Immature natural killer cell (primary cell): ENCODE measurements at regions not wholly inside any gene's neighbourhood (a gene's known extent, or its start where the extent isn't known, plus 50 kb on each side); places are given as distances from the start of the nearest gene placed in this dataset.
"Not testable (repeated sequence)": the region's sequence is repeated elsewhere in the genome, so short reads cannot be mapped to it uniquely, and the experiment has no call there.

Experiments
- DNase-seq, 3 donors: peaks; one replicate each; pipeline ENCODE4 v3.0.0; 2022; ENCODE audit warnings: mixed read lengths in 1 of 3
- H3K27ac Mint-ChIP-seq, 6 donors: one replicate each; pipeline ENCODE4 v1.8.0; 2020; ENCODE audit warnings: mixed read lengths in 6 of 6, mild to moderate bottlenecking in 5 of 6, inconsistent platforms in 4 of 6, moderate library complexity in 3 of 6
- H3K27me3 Mint-ChIP-seq, 3 donors: one replicate each; pipeline ENCODE4 v1.8.0; 2020 to 2021; ENCODE audit warnings: low read depth in 3 of 3, mild to moderate bottlenecking in 3 of 3, mixed read lengths in 3 of 3, moderate library complexity in 3 of 3, inconsistent platforms in 1 of 3
- H3K36me3 Mint-ChIP-seq, 3 donors: one replicate each; pipeline ENCODE4 v1.8.0; 2020; ENCODE audit warnings: mixed read lengths in 3 of 3, inconsistent platforms in 2 of 3, mild to moderate bottlenecking in 2 of 3
- H3K4me1 Mint-ChIP-seq, 2 donors: one replicate each; pipeline ENCODE4 v1.8.0; 2020; ENCODE audit warnings: inconsistent platforms in 2 of 2, mild to moderate bottlenecking in 2 of 2, mixed read lengths in 2 of 2, moderate library complexity in 1 of 2
- H3K4me3 Mint-ChIP-seq, 5 donors: one replicate each; pipeline ENCODE4 v1.8.0; 2020; ENCODE audit warnings: mild to moderate bottlenecking in 5 of 5, mixed read lengths in 5 of 5, inconsistent platforms in 3 of 5, moderate library complexity in 3 of 5
- H3K9me3 Mint-ChIP-seq, 6 donors: one replicate each; pipeline ENCODE4 v1.8.0; 2020; ENCODE audit warnings: mild to moderate bottlenecking in 6 of 6, mixed read lengths in 6 of 6, inconsistent platforms in 4 of 6, moderate library complexity in 3 of 6

- Mint-ChIP-seq H3K9me3 (no peaks in the 10 kb centered on the region), H3K27me3 (peaks cover 0 to 4% (median 3%) of the 10 kb centered on the region in 3 donors), H3K4me3 (no peak overlapping the region), H3K4me1 (no peaks in the 10 kb centered on the region), H3K27ac (no peak overlapping the region), H3K36me3 (no peaks in the 10 kb centered on the region)
- no peak for DNase-seq
Measured at GRCh38 chr5:143980506-143980905, 168.5 kb downstream of the HMHB1 start.

GRCh38 chr5:143982957-143983356, 171.0 kb downstream of the HMHB1 start:
- not testable (repeated sequence) for H3K27ac Mint-ChIP-seq, H3K9me3 Mint-ChIP-seq, H3K4me1 Mint-ChIP-seq, H3K4me3 Mint-ChIP-seq, H3K36me3 Mint-ChIP-seq, DNase-seq
- H3K27me3 Mint-ChIP-seq, result peaks cover 0 to 11% (median 6%) of the 10 kb centered on the region in 3 donors

GRCh38 chr5:143985832-143986515, 174.0 kb downstream of the HMHB1 start:
- no peak overlapping the region for H3K27ac Mint-ChIP-seq
- DNase-seq, result no peak
- H3K36me3 Mint-ChIP-seq, result no peaks in the 10 kb centered on the region
- H3K9me3 Mint-ChIP-seq, result peaks cover 0 to 2% (median 0%) of the 10 kb centered on the region in 6 donors
- H3K4me1 Mint-ChIP-seq, result no peaks in the 10 kb centered on the region
- peaks cover 0 to 13% (median 6%) of the 10 kb centered on the region in 3 donors for H3K27me3 Mint-ChIP-seq
- no peak overlapping the region for H3K4me3 Mint-ChIP-seq

GRCh38 chr5:143986516-143987212, 174.7 kb downstream of the HMHB1 start:
- no peaks in the 10 kb centered on the region for H3K36me3 Mint-ChIP-seq
- H3K4me1 Mint-ChIP-seq, result no peaks in the 10 kb centered on the region
- H3K4me3 Mint-ChIP-seq, result no peak overlapping the region
- peaks cover 0 to 2% (median 0%) of the 10 kb centered on the region in 6 donors for H3K9me3 Mint-ChIP-seq
- DNase-seq, result no peak
- H3K27me3 Mint-ChIP-seq, result peaks cover 0 to 13% (median 6%) of the 10 kb centered on the region in 3 donors
- no peak overlapping the region for H3K27ac Mint-ChIP-seq

- Mint-ChIP-seq H3K27ac (no peak overlapping the region), H3K36me3 (no peaks in the 10 kb centered on the region), H3K4me3 (no peak overlapping the region), H3K9me3 (peaks cover 0 to 2% (median 0%) of the 10 kb centered on the region in 6 donors), H3K4me1 (no peaks in the 10 kb centered on the region), H3K27me3 (peaks cover 0 to 13% (median 6%) of the 10 kb centered on the region in 3 donors)
- DNase-seq, result no peak
Measured at GRCh38 chr5:143987264-143987663, 175.3 kb downstream of the HMHB1 start.

GRCh38 chr5:143987751-143988560, 176.0 kb downstream of the HMHB1 start:
- DNase-seq, result no peak
- Mint-ChIP-seq H3K9me3 (peaks cover 0 to 2% (median 0%) of the 10 kb centered on the region in 6 donors), H3K36me3 (no peaks in the 10 kb centered on the region), H3K4me3 (no peak overlapping the region), H3K27me3 (peaks cover 0 to 12% (median 6%) of the 10 kb centered on the region in 3 donors), H3K27ac (no peak overlapping the region), H3K4me1 (no peaks in the 10 kb centered on the region)

GRCh38 chr5:143992496-143992895, 178.0 kb downstream of the YIPF5 start:
- Mint-ChIP-seq H3K4me3 (no peak overlapping the region), H3K9me3 (peaks cover 0 to 2% (median 0%) of the 10 kb centered on the region in 6 donors), H3K4me1 (no peaks in the 10 kb centered on the region), H3K36me3 (no peaks in the 10 kb centered on the region), H3K27me3 (peaks cover 4 to 7% (median 5%) of the 10 kb centered on the region in 3 donors), H3K27ac (no peak overlapping the region)
- no peak for DNase-seq

GRCh38 chr5:144002876-144003275, 167.6 kb downstream of the YIPF5 start:
- H3K4me1 Mint-ChIP-seq, result no peaks in the 10 kb centered on the region
- no peak overlapping the region for H3K4me3 Mint-ChIP-seq
- H3K36me3 Mint-ChIP-seq, result no peaks in the 10 kb centered on the region
- peaks cover 2 to 6% (median 4%) of the 10 kb centered on the region in 3 donors for H3K27me3 Mint-ChIP-seq
- DNase-seq, result no peak
- H3K27ac Mint-ChIP-seq, result no peak overlapping the region
- H3K9me3 Mint-ChIP-seq, result no peaks in the 10 kb centered on the region

- H3K9me3 Mint-ChIP-seq, result no peaks in the 10 kb centered on the region
- no peaks in the 10 kb centered on the region for H3K4me1 Mint-ChIP-seq
- H3K4me3 Mint-ChIP-seq, result no peak overlapping the region
- H3K27me3 Mint-ChIP-seq, result peaks cover 2 to 6% (median 3%) of the 10 kb centered on the region in 3 donors
- DNase-seq, result no peak
- no peaks in the 10 kb centered on the region for H3K36me3 Mint-ChIP-seq
- no peak overlapping the region for H3K27ac Mint-ChIP-seq
Measured at GRCh38 chr5:144003636-144004035, 166.8 kb downstream of the YIPF5 start.

- no peaks in the 10 kb centered on the region for H3K36me3 Mint-ChIP-seq
Measured at GRCh38 chr5:144004146-144004545, 166.3 kb downstream of the YIPF5 start.

GRCh38 chr5:144004751-144005150, 165.7 kb downstream of the YIPF5 start:
- Mint-ChIP-seq H3K27me3 (peaks cover 0 to 6% (median 2%) of the 10 kb centered on the region in 3 donors), H3K4me3 (no peak overlapping the region), H3K4me1 (no peaks in the 10 kb centered on the region), H3K36me3 (no peaks in the 10 kb centered on the region), H3K9me3 (no peaks in the 10 kb centered on the region), H3K27ac (no peak overlapping the region)
- DNase-seq, result no peak

More at GRCh38 chr5:144004146-144004545, 166.3 kb downstream of the YIPF5 start:
- no peak for DNase-seq
- no peaks in the 10 kb centered on the region for H3K4me1 Mint-ChIP-seq
- H3K4me3 Mint-ChIP-seq, result no peak overlapping the region
- peaks cover 2 to 6% (median 2%) of the 10 kb centered on the region in 3 donors for H3K27me3 Mint-ChIP-seq
- no peak overlapping the region for H3K27ac Mint-ChIP-seq
- H3K9me3 Mint-ChIP-seq, result no peaks in the 10 kb centered on the region

- no peaks in the 10 kb centered on the region for H3K36me3 Mint-ChIP-seq
- no peak overlapping the region for H3K27ac Mint-ChIP-seq
- H3K4me3 Mint-ChIP-seq, result no peak overlapping the region
Measured at GRCh38 chr5:144009116-144009515, 161.3 kb downstream of the YIPF5 start.

GRCh38 chr5:144011388-144011787, 159.1 kb downstream of the YIPF5 start:
- no peaks in the 10 kb centered on the region for H3K4me1 Mint-ChIP-seq
- no peak overlapping the region for H3K4me3 Mint-ChIP-seq
- no peak for DNase-seq
- peaks cover 0 to 3% (median 0%) of the 10 kb centered on the region in 6 donors for H3K9me3 Mint-ChIP-seq
- peaks cover 0 to 4% (median 3%) of the 10 kb centered on the region in 3 donors for H3K27me3 Mint-ChIP-seq
- H3K27ac Mint-ChIP-seq, result no peak overlapping the region
- no peaks in the 10 kb centered on the region for H3K36me3 Mint-ChIP-seq

More at GRCh38 chr5:144009116-144009515, 161.3 kb downstream of the YIPF5 start:
- no peak for DNase-seq
- peaks cover 0 to 5% (median 1%) of the 10 kb centered on the region in 3 donors for H3K27me3 Mint-ChIP-seq
- peaks cover 0 to 3% (median 0%) of the 10 kb centered on the region in 6 donors for H3K9me3 Mint-ChIP-seq
- no peaks in the 10 kb centered on the region for H3K4me1 Mint-ChIP-seq

GRCh38 chr5:144013816-144014215, 156.6 kb downstream of the YIPF5 start:
- H3K27ac Mint-ChIP-seq, result no peak overlapping the region

More at GRCh38 chr5:144013816-144014215, 156.6 kb downstream of the YIPF5 start:
- DNase-seq, result no peak
- Mint-ChIP-seq H3K36me3 (no peaks in the 10 kb centered on the region), H3K27me3 (peaks cover 0 to 4% (median 3%) of the 10 kb centered on the region in 3 donors), H3K4me1 (no peaks in the 10 kb centered on the region), H3K9me3 (peaks cover 0 to 3% (median 0%) of the 10 kb centered on the region in 6 donors), H3K4me3 (no peak overlapping the region)
